KMS-11 (cell line): ENCODE measurements at regions not wholly inside any gene's neighbourhood (a gene's known extent, or its start where the extent isn't known, plus 50 kb on each side); places are given as distances from the start of the nearest gene placed in this dataset.

Experiments
- H2AFZ ChIP-seq: fragments of 200-600 bp; sonication (generic); 2 replicates; pipeline ENCODE4 v1.6.1; 2016; ENCODE audit warnings: antibody characterized with exemption, mixed run types, low read depth
- H3K27ac ChIP-seq: fragments of 200-600 bp; sonication (generic); 2 replicates; pipeline ENCODE4 v1.6.1; 2016; ENCODE audit warnings: mild to moderate bottlenecking, mixed run types
- H3K27me3 ChIP-seq: fragments of 200-600 bp; sonication (generic); 2 replicates; pipeline ENCODE4 v1.6.1; 2017; ENCODE audit warnings: mild to moderate bottlenecking, low read depth, mixed run types, moderate library complexity; ENCODE audit not compliant: insufficient read depth
- H3K36me3 ChIP-seq: fragments of 200-600 bp; sonication (generic); 2 replicates; pipeline ENCODE4 v1.6.1; 2017; ENCODE audit warnings: mild to moderate bottlenecking, mixed run types; ENCODE audit not compliant: insufficient read depth
- H3K4me1 ChIP-seq: fragments of 200-600 bp; sonication (generic); 2 replicates; pipeline ENCODE4 v1.6.1; 2016; ENCODE audit warnings: mild to moderate bottlenecking, low read depth, mixed run types; ENCODE audit not compliant: poor library complexity, severe bottlenecking
- H3K4me2 ChIP-seq: fragments of 200-600 bp; sonication (generic); 2 replicates; pipeline ENCODE4 v1.7.0; 2016; ENCODE audit warnings: mild to moderate bottlenecking, mixed run types
- H3K4me3 ChIP-seq: fragments of 200-600 bp; sonication (generic); IDR thresholded peaks from 2 replicates; pipeline ENCODE4 v1.6.1; 2017; ENCODE audit warnings: low read depth, low read length, mixed read lengths; ENCODE audit not compliant: insufficient read depth
- H3K79me2 ChIP-seq: fragments of 200-600 bp; sonication (generic); 2 replicates; pipeline ENCODE4 v1.6.1; 2016; ENCODE audit warnings: low read depth, mixed run types; ENCODE audit not compliant: insufficient read depth
- H3K9ac ChIP-seq: fragments of 200-600 bp; sonication (generic); 2 replicates; pipeline ENCODE4 v1.6.1; 2016; ENCODE audit warnings: mild to moderate bottlenecking, mixed run types
- H4K20me1 ChIP-seq: fragments of 200-600 bp; sonication (generic); 2 replicates; pipeline ENCODE4 v1.6.1; 2016; ENCODE audit warnings: mild to moderate bottlenecking, mixed run types; ENCODE audit not compliant: insufficient read depth
- CTCF ChIP-seq: fragments of 200-600 bp; sonication (generic); conservative IDR thresholded peaks from 2 replicates; pipeline ENCODE4 v1.6.1; 2017; ENCODE audit warnings: low read depth, mild to moderate bottlenecking, antibody characterized with exemption, low read length, moderate library complexity, mixed read lengths

DNA sequence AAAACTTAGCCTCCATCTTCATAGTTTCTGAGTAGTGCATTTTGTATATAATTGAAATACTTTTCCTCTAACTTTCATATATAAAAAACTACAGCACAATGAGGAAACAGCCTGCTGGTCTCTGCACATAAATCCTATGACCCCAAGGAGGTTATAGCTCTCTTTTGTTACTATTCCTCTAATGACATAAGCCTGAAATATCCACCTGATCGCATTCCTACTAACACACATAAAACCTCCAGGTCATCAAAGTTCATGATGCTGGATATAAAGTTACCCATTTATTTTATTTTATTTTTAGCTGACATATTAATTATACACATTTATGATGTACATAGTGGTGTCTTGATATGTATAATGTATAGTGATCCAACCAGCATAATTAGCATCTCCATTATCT is 1042.0 kb upstream of the B3GALT2 start:
- Histone ChIP-seq H3K36me3 (no peaks in the 10 kb centered on the region), H3K4me1 (peaks cover 55% of the 10 kb centered on the region), H4K20me1 (no peaks in the 10 kb centered on the region), H3K27me3 (no peaks in the 10 kb centered on the region), H3K4me3 (no peak overlapping the region), H3K79me2 (no peaks in the 10 kb centered on the region), H3K9ac (no peak overlapping the region), H3K4me2 (peak overlapping the region; percentile 92; the same call in 1 of the 2 replicates), H3K27ac (no peak overlapping the region), H2AFZ (no peak overlapping the region)
- no peak for TF ChIP-seq CTCF

DNA sequence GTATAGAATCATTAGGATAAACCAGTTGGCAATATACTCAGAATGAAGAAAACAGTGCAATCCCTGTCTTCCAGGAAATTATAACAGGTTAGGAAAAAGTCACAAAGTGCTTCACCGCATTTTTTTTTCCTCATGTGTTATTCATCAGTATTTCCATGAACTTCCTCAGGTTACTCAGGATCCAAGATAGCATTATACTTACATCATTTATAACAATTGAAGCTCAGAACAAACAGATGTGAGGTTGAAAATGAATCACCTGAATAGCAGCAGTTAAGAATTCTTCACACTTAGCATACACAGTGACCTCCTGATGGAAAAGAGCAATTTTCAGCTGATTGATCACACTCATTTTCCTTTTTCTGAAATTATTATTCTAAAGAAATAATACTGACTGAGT is 1040.7 kb upstream of the B3GALT2 start:
- H3K4me1 ChIP-seq: peaks cover 55% of the 10 kb centered on the region
- H3K36me3 ChIP-seq: no peaks in the 10 kb centered on the region
- no peak overlapping the region for H2AFZ ChIP-seq
- H3K4me3 ChIP-seq: no peak overlapping the region
- no peaks in the 10 kb centered on the region for H3K79me2 ChIP-seq
- H3K27ac ChIP-seq: peak overlapping the region; percentile 97
- TF ChIP-seq CTCF: no peak
- no peak overlapping the region for H3K9ac ChIP-seq
- no peaks in the 10 kb centered on the region for H4K20me1 ChIP-seq
- H3K27me3 ChIP-seq: no peaks in the 10 kb centered on the region
- peak overlapping the region; percentile 92 for H3K4me2 ChIP-seq

DNA sequence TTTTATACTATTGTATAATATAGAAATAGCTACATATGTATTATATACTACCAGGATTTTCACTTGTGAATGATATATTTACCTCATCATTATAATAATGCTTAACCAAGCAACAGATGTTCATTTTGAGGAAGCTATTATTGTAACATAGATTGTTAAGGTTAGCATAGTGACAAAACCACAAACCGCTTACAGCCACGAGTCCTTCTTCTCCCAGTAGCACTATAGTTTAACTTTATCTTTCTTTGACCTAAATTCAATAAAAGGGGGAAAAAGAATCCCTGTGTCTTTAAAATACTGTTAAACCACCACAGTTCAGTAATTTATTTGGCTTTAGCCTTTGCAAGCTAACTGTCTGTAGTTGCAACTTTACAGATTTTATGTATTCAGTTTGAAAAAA is 1039.4 kb upstream of the B3GALT2 start:
- peak overlapping the region; percentile 64 for H3K9ac ChIP-seq

DNA sequence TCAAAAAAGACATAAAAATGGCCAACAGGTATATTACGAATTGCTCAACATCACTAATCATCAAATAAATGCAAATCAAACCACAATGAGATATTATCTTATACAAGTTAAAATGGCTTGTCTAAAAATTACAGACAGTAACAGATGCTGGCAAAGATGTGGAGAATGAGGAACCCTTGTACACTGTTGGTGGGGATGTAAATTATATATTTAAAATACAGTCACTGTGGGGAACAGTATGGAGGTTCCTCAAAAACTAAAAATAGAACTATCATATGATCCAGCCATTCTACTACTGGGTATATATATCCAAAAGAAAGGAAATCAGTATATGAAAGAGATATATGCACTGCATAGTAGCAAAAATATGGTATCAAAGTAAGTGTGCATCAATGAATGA is 1037.2 kb upstream of the B3GALT2 start:
- no peaks in the 10 kb centered on the region for H4K20me1 ChIP-seq
- H3K9ac ChIP-seq: no peak overlapping the region
- H3K4me3 ChIP-seq: no peak overlapping the region
- H3K27ac ChIP-seq: no peak overlapping the region
- H2AFZ ChIP-seq: no peak overlapping the region
- H3K27me3 ChIP-seq: no peaks in the 10 kb centered on the region
- H3K36me3 ChIP-seq: no peaks in the 10 kb centered on the region
- no peak overlapping the region for H3K4me2 ChIP-seq
- no peaks in the 10 kb centered on the region for H3K79me2 ChIP-seq
- H3K4me1 ChIP-seq: peaks cover 54% of the 10 kb centered on the region
- no peak for TF ChIP-seq CTCF

More for the DNA sequence above, 1039.4 kb upstream of the B3GALT2 start:
- no peak for TF ChIP-seq CTCF
- peaks cover 63% of the 10 kb centered on the region for H3K4me1 ChIP-seq
- no peak overlapping the region for H3K4me3 ChIP-seq
- no peaks in the 10 kb centered on the region for H4K20me1 ChIP-seq
- H3K27ac ChIP-seq: peak overlapping the region; percentile 97
- H3K36me3 ChIP-seq: no peaks in the 10 kb centered on the region
- H3K4me2 ChIP-seq: peak overlapping the region; percentile 92
- no peaks in the 10 kb centered on the region for H3K27me3 ChIP-seq
- no peaks in the 10 kb centered on the region for H3K79me2 ChIP-seq
- peak overlapping the region; percentile 60 for H2AFZ ChIP-seq
